ENCODE measurements at regions not wholly inside any gene's neighbourhood (a gene's known extent, or its start where the extent isn't known, plus 50 kb on each side); places are given as distances from the start of the nearest gene placed in this dataset.
A peak's percentile ranks its signal among the peaks of the same experiment; 100 is the strongest.

DNA sequence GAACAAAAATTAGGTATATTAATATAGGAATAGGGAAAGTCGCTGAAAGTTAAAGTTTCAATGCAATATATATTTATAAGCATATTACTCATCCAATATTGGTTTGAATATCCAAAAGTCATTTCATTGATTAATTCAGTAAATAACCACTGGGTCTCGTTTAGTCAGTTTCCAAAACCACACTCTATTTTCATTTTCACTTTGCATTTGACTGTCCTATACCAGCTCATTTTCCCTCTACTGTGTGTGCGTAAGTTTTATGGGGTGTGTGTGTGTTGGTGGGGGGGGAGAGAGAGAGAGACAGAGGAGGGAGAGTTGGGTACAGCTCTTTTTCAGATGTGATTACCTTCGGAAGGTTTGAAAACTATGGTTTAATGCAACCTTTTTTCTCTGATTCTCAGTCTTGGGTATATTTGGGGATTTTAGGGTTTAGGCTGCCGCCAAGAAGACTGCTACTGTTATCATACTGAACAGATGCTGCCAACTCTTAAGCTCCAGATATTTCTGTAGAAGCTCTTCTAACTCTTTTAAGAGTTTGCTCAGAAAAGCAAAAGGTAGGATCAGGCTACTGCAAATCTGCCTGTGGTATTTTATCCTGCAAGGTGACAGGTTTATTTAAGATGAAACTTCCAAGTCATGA, 1427.4 kb downstream of the PCDH7 start:
- no peak overlapping the region for H3K27ac ChIP-seq (ENCODE audit: insufficient read depth, low read length)
- no peak overlapping the region for H3K4me2 ChIP-seq (ENCODE audit: extremely low read depth, insufficient read depth, low read length)

GRCh38 chr4:32148111-32148666, 1428.0 kb downstream of the PCDH7 start:
- no peaks in the 10 kb centered on the region for H3K4me1 ChIP-seq (ENCODE audit: control insufficient read depth, extremely low read depth, insufficient read depth, low read length)
- no peaks in the 10 kb centered on the region for H3K36me3 ChIP-seq (ENCODE audit: control insufficient read depth, insufficient read depth, low read length)
- DNase-seq (ENCODE audit: low read depth in 2 of 2): peak; percentile 65 to 81
- H3K4me2 ChIP-seq (ENCODE audit: extremely low read depth, insufficient read depth, low read length): no peak overlapping the region
- no peak overlapping the region for H2AFZ ChIP-seq (ENCODE audit: low read length)
- H3K27ac ChIP-seq (ENCODE audit: insufficient read depth, low read length): no peak overlapping the region
- peak overlapping the region in 1 of 4 experiments; percentile 52 for H3K4me3 ChIP-seq (replicated peaks in 1 of 4; ENCODE audit: control extremely low read depth in 1 of 4, insufficient read depth in 1 of 4, low read depth in 3 of 4, low read length in 4 of 4)
- H3K9me3 ChIP-seq (ENCODE audit: control insufficient read depth, insufficient read depth, low read depth, low read length): no peaks in the 10 kb centered on the region
- TF ChIP-seq EZH2 (IDR thresholded peaks at IDR 0.05; ENCODE audit: low read length, missing control alignments): no peak
- no peak for TF ChIP-seq CTCF (conservative IDR thresholded peaks at IDR 0.05 in 1 of 2, IDR thresholded peaks at IDR 0.05 in 1 of 2; ENCODE audit: low read depth in 1 of 2, low read length in 2 of 2)
- no peak overlapping the region for H3K9ac ChIP-seq (ENCODE audit: insufficient read depth, low read length)
- H3K79me2 ChIP-seq (ENCODE audit: control insufficient read depth, insufficient read depth, low read length): no peaks in the 10 kb centered on the region
- H4K20me1 ChIP-seq (ENCODE audit: control insufficient read depth, extremely low read depth, insufficient read depth, low read length): no peaks in the 10 kb centered on the region
- no peaks in the 10 kb centered on the region for H3K27me3 ChIP-seq (ENCODE audit: control insufficient read depth, insufficient read depth, low read length)

More for the DNA sequence above, 1427.4 kb downstream of the PCDH7 start:
- Histone ChIP-seq H4K20me1 (ENCODE audit: control insufficient read depth, extremely low read depth, insufficient read depth, low read length) (no peaks in the 10 kb centered on the region), H3K4me1 (ENCODE audit: control insufficient read depth, extremely low read depth, insufficient read depth, low read length) (no peaks in the 10 kb centered on the region), H3K9me3 (ENCODE audit: control insufficient read depth, insufficient read depth, low read depth, low read length) (no peaks in the 10 kb centered on the region), H3K36me3 (ENCODE audit: control insufficient read depth, insufficient read depth, low read length) (no peaks in the 10 kb centered on the region), H3K9ac (ENCODE audit: insufficient read depth, low read length) (no peak overlapping the region), H3K27me3 (ENCODE audit: control insufficient read depth, insufficient read depth, low read length) (no peaks in the 10 kb centered on the region), H3K79me2 (ENCODE audit: control insufficient read depth, insufficient read depth, low read length) (no peaks in the 10 kb centered on the region), H2AFZ (ENCODE audit: low read length) (no peak overlapping the region), H3K4me3 (replicated peaks in 1 of 4; ENCODE audit: control extremely low read depth in 1 of 4, insufficient read depth in 1 of 4, low read depth in 3 of 4, low read length in 4 of 4) (peak overlapping the region in 1 of 4 experiments; percentile 52)
- peak in 1 of 2 donors; percentile 21 for DNase-seq (ENCODE audit: low read depth in 2 of 2)
- TF ChIP-seq CTCF (conservative IDR thresholded peaks at IDR 0.05 in 1 of 2, IDR thresholded peaks at IDR 0.05 in 1 of 2; ENCODE audit: low read depth in 1 of 2, low read length in 2 of 2) (no peak), EZH2 (IDR thresholded peaks at IDR 0.05; ENCODE audit: low read length, missing control alignments) (no peak)

DNA sequence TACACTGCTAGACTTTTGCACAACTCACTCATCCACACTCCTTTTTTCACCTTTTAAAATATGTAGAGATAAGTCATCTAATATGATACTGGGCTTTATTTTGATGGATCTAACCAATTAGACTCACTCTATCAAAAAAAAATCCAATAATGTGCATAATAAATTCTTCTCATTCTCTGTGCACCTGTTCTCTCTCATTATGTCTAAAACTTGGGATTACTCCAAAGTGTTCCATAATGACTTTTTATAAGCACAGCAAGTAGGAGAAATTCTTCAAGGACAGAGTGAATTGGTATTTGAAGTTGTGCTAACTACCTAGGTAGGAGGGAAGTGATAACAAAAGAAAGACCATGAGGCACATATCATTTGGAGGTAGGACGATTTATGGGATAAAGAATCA, 1438.8 kb downstream of the PCDH7 start:
- no peaks in the 10 kb centered on the region for H3K79me2 ChIP-seq (ENCODE audit: control insufficient read depth, insufficient read depth, low read length)
- TF ChIP-seq EZH2 (IDR thresholded peaks at IDR 0.05; ENCODE audit: low read length, missing control alignments) (no peak), CTCF (conservative IDR thresholded peaks at IDR 0.05 in 1 of 2, IDR thresholded peaks at IDR 0.05 in 1 of 2; ENCODE audit: low read depth in 1 of 2, low read length in 2 of 2) (no peak)

More for the DNA sequence above, 1438.8 kb downstream of the PCDH7 start:
- Histone ChIP-seq H3K4me3 (replicated peaks in 1 of 4; ENCODE audit: control extremely low read depth in 1 of 4, insufficient read depth in 1 of 4, low read depth in 3 of 4, low read length in 4 of 4) (no peak overlapping the region), H3K9ac (ENCODE audit: insufficient read depth, low read length) (no peak overlapping the region), H3K9me3 (ENCODE audit: control insufficient read depth, insufficient read depth, low read depth, low read length) (no peaks in the 10 kb centered on the region), H3K4me1 (ENCODE audit: control insufficient read depth, extremely low read depth, insufficient read depth, low read length) (no peaks in the 10 kb centered on the region), H4K20me1 (ENCODE audit: control insufficient read depth, extremely low read depth, insufficient read depth, low read length) (no peaks in the 10 kb centered on the region), H3K36me3 (ENCODE audit: control insufficient read depth, insufficient read depth, low read length) (no peaks in the 10 kb centered on the region), H2AFZ (ENCODE audit: low read length) (no peak overlapping the region), H3K27ac (ENCODE audit: insufficient read depth, low read length) (no peak overlapping the region), H3K27me3 (ENCODE audit: control insufficient read depth, insufficient read depth, low read length) (no peaks in the 10 kb centered on the region), H3K4me2 (ENCODE audit: extremely low read depth, insufficient read depth, low read length) (no peak overlapping the region)
- DNase-seq (ENCODE audit: low read depth in 2 of 2): no peak

All from fibroblast of lung (primary cell).